22Rv1 (cell line): ENCODE measurements at regions not wholly inside any gene's neighbourhood (a gene's known extent, or its start where the extent isn't known, plus 50 kb on each side); places are given as distances from the start of the nearest gene placed in this dataset.

ENCODE experiments used
- ZFX ChIP-seq: fragments of 450-650 bp; IDR thresholded peaks from 2 replicates; pipeline ENCODE4 v1.6.1; 2017; ENCODE audit warnings: antibody characterized with exemption, borderline replicate concordance
- TF ChIP-seq, protein P1 (sequence below): fragments of 450-650 bp; IDR thresholded peaks from 2 replicates; pipeline ENCODE4 v1.5.1; 2017; ENCODE audit warnings: mild to moderate bottlenecking

DNA sequence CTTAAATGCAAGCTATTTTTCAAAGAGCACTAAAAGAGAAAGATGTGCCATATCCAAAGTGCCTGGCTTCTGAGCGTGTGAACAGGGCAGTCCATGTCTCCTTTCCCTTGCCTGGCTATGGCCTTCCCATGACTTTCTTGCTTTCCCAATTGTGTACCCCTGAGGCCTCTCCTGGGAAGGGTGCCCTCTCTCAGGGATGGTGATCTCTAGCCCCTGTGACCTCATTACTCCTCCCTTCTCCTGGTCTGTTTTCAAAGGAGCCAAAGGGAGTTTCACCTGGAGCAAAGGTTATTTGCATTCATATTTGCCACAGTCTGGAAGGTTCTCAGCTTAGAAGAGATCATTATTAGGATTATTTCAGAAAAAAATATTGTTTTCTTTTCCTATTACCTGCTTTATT, 429.4 kb upstream of the TMTC1 start:
- TF ChIP-seq ZFX = no peak
- TF ChIP-seq, protein P1, sequence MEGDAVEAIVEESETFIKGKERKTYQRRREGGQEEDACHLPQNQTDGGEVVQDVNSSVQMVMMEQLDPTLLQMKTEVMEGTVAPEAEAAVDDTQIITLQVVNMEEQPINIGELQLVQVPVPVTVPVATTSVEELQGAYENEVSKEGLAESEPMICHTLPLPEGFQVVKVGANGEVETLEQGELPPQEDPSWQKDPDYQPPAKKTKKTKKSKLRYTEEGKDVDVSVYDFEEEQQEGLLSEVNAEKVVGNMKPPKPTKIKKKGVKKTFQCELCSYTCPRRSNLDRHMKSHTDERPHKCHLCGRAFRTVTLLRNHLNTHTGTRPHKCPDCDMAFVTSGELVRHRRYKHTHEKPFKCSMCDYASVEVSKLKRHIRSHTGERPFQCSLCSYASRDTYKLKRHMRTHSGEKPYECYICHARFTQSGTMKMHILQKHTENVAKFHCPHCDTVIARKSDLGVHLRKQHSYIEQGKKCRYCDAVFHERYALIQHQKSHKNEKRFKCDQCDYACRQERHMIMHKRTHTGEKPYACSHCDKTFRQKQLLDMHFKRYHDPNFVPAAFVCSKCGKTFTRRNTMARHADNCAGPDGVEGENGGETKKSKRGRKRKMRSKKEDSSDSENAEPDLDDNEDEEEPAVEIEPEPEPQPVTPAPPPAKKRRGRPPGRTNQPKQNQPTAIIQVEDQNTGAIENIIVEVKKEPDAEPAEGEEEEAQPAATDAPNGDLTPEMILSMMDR = no peak
